HepG2 (cell line): ENCODE measurements at regions not wholly inside any gene's neighbourhood (a gene's known extent, or its start where the extent isn't known, plus 50 kb on each side); places are given as distances from the start of the nearest gene placed in this dataset.

ENCODE experiments used
- ATAC-seq: fragments of 200-7000 bp; cut with Tn5 transposase; 3 replicates; pipeline ENCODE4 v1.9.1; 2020; ENCODE audit warnings: mild to moderate bottlenecking, moderate library complexity
- BruUV-seq: library from RNA; stranded (reverse); fragments of 400-500 nt; replicated peaks from 2 replicates; lab custom pipeline; 2021; lab: Mats Ljungman, UMichigan
- CTCF ChIA-PET: fragments of 300-600 bp; formaldehyde crosslinking; extraction: SDS; loops from one replicate; lab custom pipeline; 2021; ENCODE audit warnings: low total read pairs, inconsistent platforms, low intra/inter-chr PET ratio; lab: Yijun Ruan, JAX
- POLR2A ChIA-PET: fragments of 350-600 bp; sonication (Branson Sonifier 250); formaldehyde crosslinking; loops from one replicate; lab custom pipeline; 2020; ENCODE audit warnings: antibody characterized with exemption, inconsistent platforms; lab: Yijun Ruan, JAX
- DNase-seq: peaks from one replicate; pipeline ENCODE4 v3.0.0-alpha.2; 2015; ENCODE audit warnings: low spot score
- FAIRE-seq: peaks from 3 replicates; lab custom pipeline; 2011; peaks lifted over from hg19 to GRCh38; lab: Jason Lieb, UNC
- H2AFZ ChIP-seq: one replicate; pipeline ENCODE4 v1.6.1; 2011; ENCODE audit warnings: low read length, inconsistent platforms
- H3K27ac ChIP-seq: fragments of 300-600 bp; 3 replicates; pipeline ENCODE4 v1.8.0; 2011; ENCODE audit warnings: mixed run types, mild to moderate bottlenecking, mixed read lengths, low read length, inconsistent platforms; ENCODE audit not compliant: insufficient read depth; ENCODE audit errors: extremely low read length
- H3K27me3 ChIP-seq, 2 experiments: fragments of 200-600 bp in 1 of 2; 2 replicates in 1 of 2; 3 replicates in 1 of 2; pipeline versions ENCODE4 v1.6.0 to v1.8.0; 2011; ENCODE audit warnings: low read length in 2 of 2, mild to moderate bottlenecking in 2 of 2, moderate library complexity in 2 of 2, inconsistent platforms in 1 of 2; ENCODE audit not compliant: insufficient read depth in 2 of 2, control insufficient read depth in 1 of 2
- H3K36me3 ChIP-seq, 2 experiments: fragments of 200-600 bp in 1 of 2; replicated peaks in 1 of 2; 2 replicates in 1 of 2; 3 replicates in 1 of 2; pipeline versions ENCODE4 v1.5.1 to v1.8.0; 2011; ENCODE audit warnings: low read length in 2 of 2, inconsistent platforms in 1 of 2; ENCODE audit not compliant: insufficient read depth in 2 of 2, control insufficient read depth in 1 of 2
- H3K4me1 ChIP-seq: 2 replicates; pipeline ENCODE4 v1.5.1; 2012; ENCODE audit warnings: low read length, inconsistent platforms; ENCODE audit not compliant: insufficient read depth
- H3K4me2 ChIP-seq: 2 replicates; pipeline ENCODE4 v1.6.0; 2011; ENCODE audit warnings: low read depth, low read length, inconsistent platforms
- H3K4me3 ChIP-seq, 3 experiments: fragments of 200-600 bp in 1 of 3; sonication (generic), shearing (Covaris generic) in 1 of 3; replicated peaks in 1 of 3; 2 replicates each; pipeline ENCODE4 v1.5.1; 2011 to 2016; ENCODE audit warnings: low read length in 3 of 3, inconsistent platforms in 2 of 3, low read depth in 2 of 3, mild to moderate bottlenecking in 2 of 3, control low read depth in 1 of 3, mixed read lengths in 1 of 3; ENCODE audit not compliant: insufficient read depth in 1 of 3
- H3K79me2 ChIP-seq: one replicate; pipeline ENCODE4 v1.6.1; 2011; ENCODE audit warnings: low read length, inconsistent platforms; ENCODE audit not compliant: insufficient read depth
- H3K9ac ChIP-seq: 2 replicates; pipeline ENCODE4 v1.6.0; 2011; ENCODE audit warnings: mild to moderate bottlenecking, low read depth, low read length, inconsistent platforms; ENCODE audit not compliant: insufficient read depth
- H3K9me3 ChIP-seq: 2 replicates; pipeline ENCODE4 v1.5.1; 2012; ENCODE audit warnings: mild to moderate bottlenecking, low read length
- H4K20me1 ChIP-seq: 2 replicates; pipeline ENCODE4 v1.6.0; 2011; ENCODE audit warnings: inconsistent platforms, mild to moderate bottlenecking, low read length, moderate library complexity; ENCODE audit not compliant: insufficient read depth
- CEBPB ChIP-seq: IDR thresholded peaks from 2 replicates; pipeline ENCODE4 v1.6.1; 2011; ENCODE audit warnings: low read depth, low read length, improper control_type of control experiment, borderline replicate concordance
- PLRG1 ChIP-seq: fragments of 450-650 bp; conservative IDR thresholded peaks from 2 replicates; pipeline ENCODE4 v1.6.1; 2016
- RBM22 ChIP-seq: fragments of 200-400 bp; formaldehyde crosslinking; optimal IDR thresholded peaks from 2 replicates; pipeline ENCODE3; 2017; ENCODE audit warnings: mild to moderate bottlenecking, low read length, moderate library complexity
- TEAD2 ChIP-seq: sonication (generic); formaldehyde crosslinking; IDR thresholded peaks from 2 replicates; pipeline ENCODE4 v1.9.0; 2021; ENCODE audit warnings: missing genetic modification reagents
- TRIM24 ChIP-seq: sonication (generic); formaldehyde crosslinking; IDR thresholded peaks from 2 replicates; pipeline ENCODE4 v1.8.0; 2022; ENCODE audit warnings: mild to moderate bottlenecking, missing genetic modification reagents
- ZNF180 ChIP-seq: sonication (generic); formaldehyde crosslinking; IDR thresholded peaks from 2 replicates; pipeline ENCODE4 v1.4.0; 2020; ENCODE audit warnings: low read depth, missing genetic modification reagents, borderline replicate concordance
- ZNF263 ChIP-seq: sonication (generic); formaldehyde crosslinking; IDR thresholded peaks from 2 replicates; pipeline ENCODE4 v1.4.0; 2020; ENCODE audit warnings: missing genetic modification reagents
- ZNF44 ChIP-seq: sonication (generic); formaldehyde crosslinking; IDR thresholded peaks from 2 replicates; pipeline ENCODE4 v1.5.1; 2020; ENCODE audit warnings: mild to moderate bottlenecking, missing genetic modification reagents
- ZNF816 ChIP-seq: sonication (generic); formaldehyde crosslinking; IDR thresholded peaks from 2 replicates; pipeline ENCODE4 v1.8.0; 2022; ENCODE audit warnings: missing genetic modification reagents, mild to moderate bottlenecking, borderline replicate concordance
- ZNF879 ChIP-seq: sonication (generic); formaldehyde crosslinking; IDR thresholded peaks from 2 replicates; pipeline ENCODE4 v1.8.1; 2023; ENCODE audit warnings: missing genetic modification reagents
- WGBS: methylation state at CpG from one replicate; pipeline ENCODE4 v1.1.6; 2017; ENCODE audit warnings: low lambda C conversion rate; 5-methylcytosine and 5-hydroxymethylcytosine counted together
- in situ Hi-C: cut with HindIII; loops from 2 replicates; pipeline ENCODE4 v1.10.0; 2017; ENCODE audit warnings: low pct_unique_long_range_greater_than_20kb; ENCODE audit not compliant: extremely low pct_ligation_motif_present
- intact Hi-C: fragments of 100-400 bp; cut with micrococcal nuclease; formaldehyde crosslinking; loops from one replicate; pipeline ENCODE4 v1.10.0; 2022; ENCODE audit not compliant: unreplicated experiment
- TF ChIP-seq, protein P1 (sequence below): sonication (generic); formaldehyde crosslinking; IDR thresholded peaks from 2 replicates; pipeline ENCODE4 v1.4.0; 2020; ENCODE audit warnings: mild to moderate bottlenecking, missing genetic modification reagents
- TF ChIP-seq, protein P2 (sequence below), 2 experiments: fragments of 450-650 bp in 1 of 2; sonication (generic) in 1 of 2; formaldehyde crosslinking; IDR thresholded peaks; 2 replicates each; pipeline versions ENCODE4 v1.5.0 to v1.8.0; 2020 to 2022; ENCODE audit warnings: mild to moderate bottlenecking in 1 of 2, missing genetic modification reagents in 1 of 2
- TF ChIP-seq, protein P3 (sequence below): sonication (generic); formaldehyde crosslinking; IDR thresholded peaks from 2 replicates; pipeline ENCODE4 v1.5.0; 2020; ENCODE audit warnings: mild to moderate bottlenecking, missing genetic modification reagents, borderline replicate concordance
- TF ChIP-seq, protein P4 (sequence below): sonication (generic); formaldehyde crosslinking; IDR thresholded peaks from 2 replicates; pipeline ENCODE4 v1.4.0; 2020; ENCODE audit warnings: missing genetic modification reagents

DNA sequence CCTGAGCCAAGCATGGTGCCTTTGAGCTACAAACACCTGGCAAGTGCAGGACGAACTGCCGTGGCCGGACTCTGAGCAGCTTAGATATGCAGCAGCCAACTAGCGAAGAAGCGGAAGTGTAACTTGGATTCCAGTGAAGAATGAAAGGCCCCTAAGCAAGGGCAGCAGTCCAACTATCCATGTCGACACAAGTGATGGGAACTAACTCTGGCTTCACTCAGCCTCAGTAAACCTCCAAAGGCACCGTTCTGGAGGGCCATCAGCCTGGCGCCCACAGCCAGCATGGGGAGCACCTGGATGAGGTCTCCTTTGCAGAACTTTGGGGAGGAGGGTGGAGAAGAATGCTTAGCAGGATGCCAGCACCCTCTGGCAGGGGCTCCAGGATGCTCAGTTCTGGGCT lies 78.4 kb upstream of the MLN start:
- H3K27ac ChIP-seq = no peak overlapping the region
- H3K79me2 ChIP-seq = no peaks in the 10 kb centered on the region
- TF ChIP-seq ZNF879 (CRISPR knock-in tag) (no peak), ZNF263 (CRISPR knock-in tag) (peak; percentile 51; the same call in 1 of the 2 replicates)
- H2AFZ ChIP-seq = no peak overlapping the region
- no peak for DNase-seq
- H3K27me3 ChIP-seq = peaks cover 7 to 48% of the 10 kb centered on the region in 2 experiments; a peak in 3 of 5 replicates
- H3K9me3 ChIP-seq = no peaks in the 10 kb centered on the region
- CTCF ChIA-PET = no interaction called here
- no peaks in the 10 kb centered on the region for H4K20me1 ChIP-seq
- POLR2A ChIA-PET = no interaction called here
- FAIRE-seq = no peak
- 30% methylated on average over 8 of the region's 8 CpGs for WGBS
- no peak overlapping the region for H3K4me2 ChIP-seq
- ATAC-seq = no peak
- no TSS peak for BruUV-seq
- H3K36me3 ChIP-seq = no peaks in the 10 kb centered on the region
- H3K4me3 ChIP-seq = no peak overlapping the region
- in situ Hi-C loops (no loop called here), intact Hi-C loops (no loop called here)
- H3K4me1 ChIP-seq = no peaks in the 10 kb centered on the region
- no peak overlapping the region for H3K9ac ChIP-seq

DNA sequence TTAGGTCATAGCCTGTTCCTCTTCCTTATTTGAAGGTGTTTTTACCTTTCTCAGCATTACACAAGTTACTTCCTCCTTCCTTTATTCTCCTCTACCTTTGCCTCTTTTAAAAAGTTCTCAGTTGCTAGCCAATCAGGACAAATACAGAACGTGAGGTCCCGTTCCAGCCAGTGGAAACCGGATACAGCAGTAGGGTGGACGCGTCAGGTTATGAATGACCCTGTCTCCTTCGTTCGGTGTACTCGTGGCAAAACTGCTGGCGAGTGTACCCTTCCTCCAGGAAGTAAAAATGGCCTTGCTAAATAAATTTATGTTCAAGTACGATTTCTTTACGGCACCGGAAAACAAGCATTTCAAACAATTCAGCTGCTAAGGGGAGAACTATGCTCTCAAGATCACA lies 77.0 kb upstream of the MLN start:
- H3K27me3 ChIP-seq = peaks cover 7 to 60% of the 10 kb centered on the region in 2 experiments; a peak in 3 of 5 replicates
- no peak overlapping the region for H3K4me2 ChIP-seq
- DNase-seq (no peak), FAIRE-seq (no peak), ATAC-seq (no peak)
- BruUV-seq = no TSS peak
- no peak overlapping the region for H2AFZ ChIP-seq
- WGBS = 47% methylated on average over 12 of the region's 12 CpGs
- no peak overlapping the region for H3K4me3 ChIP-seq
- intact Hi-C loops (no loop called here), in situ Hi-C loops (no loop called here)
- H3K79me2 ChIP-seq = no peaks in the 10 kb centered on the region
- H3K4me1 ChIP-seq = no peaks in the 10 kb centered on the region
- POLR2A ChIA-PET = no interaction called here
- no peaks in the 10 kb centered on the region for H3K9me3 ChIP-seq
- no peak overlapping the region for H3K27ac ChIP-seq
- CTCF ChIA-PET = no interaction called here
- H4K20me1 ChIP-seq = no peaks in the 10 kb centered on the region
- no peak overlapping the region for H3K9ac ChIP-seq
- no peaks in the 10 kb centered on the region for H3K36me3 ChIP-seq
- no peak for TF ChIP-seq ZNF816 (CRISPR knock-in tag)
- no peak for TF ChIP-seq ZNF180
- no peak for TF ChIP-seq CEBPB
- TF ChIP-seq TEAD2 (CRISPR knock-in tag) = no peak
- TF ChIP-seq RBM22 = no peak
- TF ChIP-seq, protein P1, sequence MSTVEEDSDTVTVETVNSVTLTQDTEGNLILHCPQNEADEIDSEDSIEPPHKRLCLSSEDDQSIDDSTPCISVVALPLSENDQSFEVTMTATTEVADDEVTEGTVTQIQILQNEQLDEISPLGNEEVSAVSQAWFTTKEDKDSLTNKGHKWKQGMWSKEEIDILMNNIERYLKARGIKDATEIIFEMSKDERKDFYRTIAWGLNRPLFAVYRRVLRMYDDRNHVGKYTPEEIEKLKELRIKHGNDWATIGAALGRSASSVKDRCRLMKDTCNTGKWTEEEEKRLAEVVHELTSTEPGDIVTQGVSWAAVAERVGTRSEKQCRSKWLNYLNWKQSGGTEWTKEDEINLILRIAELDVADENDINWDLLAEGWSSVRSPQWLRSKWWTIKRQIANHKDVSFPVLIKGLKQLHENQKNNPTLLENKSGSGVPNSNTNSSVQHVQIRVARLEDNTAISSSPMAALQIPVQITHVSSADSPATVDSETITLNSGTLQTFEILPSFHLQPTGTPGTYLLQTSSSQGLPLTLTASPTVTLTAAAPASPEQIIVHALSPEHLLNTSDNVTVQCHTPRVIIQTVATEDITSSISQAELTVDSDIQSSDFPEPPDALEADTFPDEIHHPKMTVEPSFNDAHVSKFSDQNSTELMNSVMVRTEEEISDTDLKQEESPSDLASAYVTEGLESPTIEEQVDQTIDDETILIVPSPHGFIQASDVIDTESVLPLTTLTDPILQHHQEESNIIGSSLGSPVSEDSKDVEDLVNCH = no peak
- TF ChIP-seq, protein P2, sequence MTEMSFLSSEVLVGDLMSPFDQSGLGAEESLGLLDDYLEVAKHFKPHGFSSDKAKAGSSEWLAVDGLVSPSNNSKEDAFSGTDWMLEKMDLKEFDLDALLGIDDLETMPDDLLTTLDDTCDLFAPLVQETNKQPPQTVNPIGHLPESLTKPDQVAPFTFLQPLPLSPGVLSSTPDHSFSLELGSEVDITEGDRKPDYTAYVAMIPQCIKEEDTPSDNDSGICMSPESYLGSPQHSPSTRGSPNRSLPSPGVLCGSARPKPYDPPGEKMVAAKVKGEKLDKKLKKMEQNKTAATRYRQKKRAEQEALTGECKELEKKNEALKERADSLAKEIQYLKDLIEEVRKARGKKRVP (CRISPR knock-in tag; IDR thresholded peaks at IDR 0.05) = no peak
- no peak for TF ChIP-seq ZNF44
- TF ChIP-seq, protein P3, sequence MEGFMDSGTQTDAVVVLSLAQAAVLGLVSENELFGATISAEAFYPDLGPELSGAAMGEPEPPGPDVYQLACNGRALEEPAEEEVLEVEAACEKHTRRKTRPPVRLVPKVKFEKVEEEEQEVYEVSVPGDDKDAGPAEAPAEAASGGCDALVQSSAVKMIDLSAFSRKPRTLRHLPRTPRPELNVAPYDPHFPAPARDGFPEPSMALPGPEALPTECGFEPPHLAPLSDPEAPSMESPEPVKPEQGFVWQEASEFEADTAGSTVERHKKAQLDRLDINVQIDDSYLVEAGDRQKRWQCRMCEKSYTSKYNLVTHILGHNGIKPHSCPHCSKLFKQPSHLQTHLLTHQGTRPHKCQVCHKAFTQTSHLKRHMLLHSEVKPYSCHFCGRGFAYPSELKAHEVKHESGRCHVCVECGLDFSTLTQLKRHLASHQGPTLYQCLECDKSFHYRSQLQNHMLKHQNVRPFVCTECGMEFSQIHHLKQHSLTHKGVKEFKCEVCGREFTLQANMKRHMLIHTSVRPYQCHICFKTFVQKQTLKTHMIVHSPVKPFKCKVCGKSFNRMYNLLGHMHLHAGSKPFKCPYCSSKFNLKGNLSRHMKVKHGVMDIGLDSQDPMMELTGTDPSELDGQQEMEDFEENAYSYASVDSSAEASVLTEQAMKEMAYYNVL = no peak
- TF ChIP-seq PLRG1 = no peak
- no peak for TF ChIP-seq TRIM24 (CRISPR knock-in tag)
- TF ChIP-seq, protein P4, sequence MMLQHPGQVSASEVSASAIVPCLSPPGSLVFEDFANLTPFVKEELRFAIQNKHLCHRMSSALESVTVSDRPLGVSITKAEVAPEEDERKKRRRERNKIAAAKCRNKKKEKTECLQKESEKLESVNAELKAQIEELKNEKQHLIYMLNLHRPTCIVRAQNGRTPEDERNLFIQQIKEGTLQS = no peak
